DND-41 (cell line): ENCODE measurements at regions not wholly inside any gene's neighbourhood (a gene's known extent, or its start where the extent isn't known, plus 50 kb on each side); places are given as distances from the start of the nearest gene placed in this dataset.

Source experiments
- ATAC-seq: fragments of 200-7000 bp; cut with Tn5 transposase; 3 replicates; pipeline ENCODE4 v1.9.1; 2021; ENCODE audit warnings: low read depth; ENCODE audit not compliant: insufficient read depth
- DNase-seq: peaks from one replicate; pipeline ENCODE4 v3.0.0-alpha.2; 2020
- H2AFZ ChIP-seq: 2 replicates; pipeline ENCODE4 v1.6.0; 2012; ENCODE audit warnings: low read depth, low read length
- H3K27ac ChIP-seq: 2 replicates; pipeline ENCODE4 v1.5.1; 2012; ENCODE audit warnings: low read length, inconsistent platforms
- H3K27me3 ChIP-seq: fragments of 200-600 bp; sonication (generic); 2 replicates; pipeline ENCODE4 v1.6.0; 2012; ENCODE audit warnings: low read length, mild to moderate bottlenecking, inconsistent platforms; ENCODE audit not compliant: insufficient read depth, poor library complexity
- H3K36me3 ChIP-seq: 2 replicates; pipeline ENCODE4 v1.5.1; 2012; ENCODE audit warnings: low read length, inconsistent platforms; ENCODE audit not compliant: insufficient read depth
- H3K4me1 ChIP-seq: 2 replicates; pipeline ENCODE4 v1.5.1; 2012; ENCODE audit warnings: mild to moderate bottlenecking, low read length; ENCODE audit not compliant: insufficient read depth
- H3K4me2 ChIP-seq: 2 replicates; pipeline ENCODE4 v1.6.0; 2012; ENCODE audit warnings: mild to moderate bottlenecking, moderate library complexity, low read length, inconsistent platforms; ENCODE audit not compliant: insufficient read depth
- H3K4me3 ChIP-seq, 2 experiments: fragments of 200-600 bp in 1 of 2; shearing (Covaris generic) in 1 of 2; 2 replicates each; pipeline ENCODE4 v1.5.1; 2012 to 2016; ENCODE audit warnings: inconsistent platforms in 2 of 2, low read length in 2 of 2, mild to moderate bottlenecking in 2 of 2, low read depth in 1 of 2, moderate library complexity in 1 of 2
- H3K79me2 ChIP-seq: 2 replicates; pipeline ENCODE4 v1.6.0; 2012; ENCODE audit warnings: low read length, inconsistent platforms; ENCODE audit not compliant: insufficient read depth
- H3K9ac ChIP-seq: 2 replicates; pipeline ENCODE4 v1.6.0; 2012; ENCODE audit warnings: low read depth, mild to moderate bottlenecking, inconsistent platforms, low read length, moderate library complexity
- H3K9me3 ChIP-seq: 2 replicates; pipeline ENCODE4 v1.5.1; 2012; ENCODE audit warnings: low read length, moderate library complexity, mild to moderate bottlenecking, inconsistent platforms; ENCODE audit not compliant: insufficient read depth, severe bottlenecking
- H4K20me1 ChIP-seq: 2 replicates; pipeline ENCODE4 v1.6.0; 2012; ENCODE audit warnings: low read length; ENCODE audit not compliant: insufficient read depth
- EZH2 ChIP-seq: IDR thresholded peaks from 3 replicates; pipeline ENCODE4 v1.6.1; 2012; ENCODE audit warnings: borderline replicate concordance, low read depth, mild to moderate bottlenecking, moderate library complexity, low read length, inconsistent platforms; ENCODE audit not compliant: severe bottlenecking
- TF ChIP-seq, protein P1 (sequence below): IDR thresholded peaks from 2 replicates; pipeline ENCODE4 v1.5.1; 2012; ENCODE audit warnings: borderline replicate concordance, low read length, moderate library complexity, mild to moderate bottlenecking; ENCODE audit not compliant: poor library complexity, severe bottlenecking; ENCODE audit errors: extremely low read depth

DNA sequence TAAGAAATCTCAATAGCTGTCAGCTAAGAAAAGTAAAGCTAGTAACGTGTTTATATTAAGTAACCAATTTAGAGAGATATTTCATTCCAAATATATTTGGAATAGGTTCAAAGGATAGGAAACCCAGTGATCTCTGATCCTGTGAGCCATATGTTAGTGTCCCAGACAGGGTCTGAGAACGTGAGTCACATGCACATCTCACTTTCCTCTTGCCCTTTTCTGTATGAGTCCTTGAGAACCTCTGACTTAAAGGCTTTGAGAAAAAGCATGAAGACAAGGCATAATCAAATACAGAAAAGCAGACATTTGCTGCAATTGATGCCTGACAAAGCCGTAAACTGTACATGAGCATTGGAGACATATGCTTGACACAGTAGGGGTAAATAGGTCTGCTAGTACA, 655.1 kb upstream of the ADGRL3 start:
- Histone ChIP-seq H4K20me1 (no peaks in the 10 kb centered on the region), H3K36me3 (no peaks in the 10 kb centered on the region), H3K4me1 (no peaks in the 10 kb centered on the region), H3K4me3 (no peak overlapping the region), H3K9ac (no peak overlapping the region), H3K27ac (no peak overlapping the region), H3K79me2 (no peaks in the 10 kb centered on the region), H3K27me3 (no peaks in the 10 kb centered on the region), H3K9me3 (no peaks in the 10 kb centered on the region), H2AFZ (no peak overlapping the region), H3K4me2 (no peak overlapping the region)
- TF ChIP-seq, protein P1, sequence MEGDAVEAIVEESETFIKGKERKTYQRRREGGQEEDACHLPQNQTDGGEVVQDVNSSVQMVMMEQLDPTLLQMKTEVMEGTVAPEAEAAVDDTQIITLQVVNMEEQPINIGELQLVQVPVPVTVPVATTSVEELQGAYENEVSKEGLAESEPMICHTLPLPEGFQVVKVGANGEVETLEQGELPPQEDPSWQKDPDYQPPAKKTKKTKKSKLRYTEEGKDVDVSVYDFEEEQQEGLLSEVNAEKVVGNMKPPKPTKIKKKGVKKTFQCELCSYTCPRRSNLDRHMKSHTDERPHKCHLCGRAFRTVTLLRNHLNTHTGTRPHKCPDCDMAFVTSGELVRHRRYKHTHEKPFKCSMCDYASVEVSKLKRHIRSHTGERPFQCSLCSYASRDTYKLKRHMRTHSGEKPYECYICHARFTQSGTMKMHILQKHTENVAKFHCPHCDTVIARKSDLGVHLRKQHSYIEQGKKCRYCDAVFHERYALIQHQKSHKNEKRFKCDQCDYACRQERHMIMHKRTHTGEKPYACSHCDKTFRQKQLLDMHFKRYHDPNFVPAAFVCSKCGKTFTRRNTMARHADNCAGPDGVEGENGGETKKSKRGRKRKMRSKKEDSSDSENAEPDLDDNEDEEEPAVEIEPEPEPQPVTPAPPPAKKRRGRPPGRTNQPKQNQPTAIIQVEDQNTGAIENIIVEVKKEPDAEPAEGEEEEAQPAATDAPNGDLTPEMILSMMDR = no peak
- TF ChIP-seq EZH2 = no peak
- DNase-seq (no peak), ATAC-seq (no peak)

- Histone ChIP-seq H3K36me3 (no peaks in the 10 kb centered on the region), H3K4me1 (no peaks in the 10 kb centered on the region), H3K4me2 (no peak overlapping the region), H3K27ac (no peak overlapping the region), H3K9me3 (no peaks in the 10 kb centered on the region), H3K27me3 (no peaks in the 10 kb centered on the region), H3K4me3 (no peak overlapping the region), H3K9ac (no peak overlapping the region), H2AFZ (no peak overlapping the region), H3K79me2 (no peaks in the 10 kb centered on the region), H4K20me1 (no peaks in the 10 kb centered on the region)
- ATAC-seq (no peak), DNase-seq (no peak)
- TF ChIP-seq EZH2 = no peak
- TF ChIP-seq, protein P1 = no peak
These were observed 637.8 kb upstream of the ADGRL3 start for GRCh38 chr4:60562334-60562733.

DNA sequence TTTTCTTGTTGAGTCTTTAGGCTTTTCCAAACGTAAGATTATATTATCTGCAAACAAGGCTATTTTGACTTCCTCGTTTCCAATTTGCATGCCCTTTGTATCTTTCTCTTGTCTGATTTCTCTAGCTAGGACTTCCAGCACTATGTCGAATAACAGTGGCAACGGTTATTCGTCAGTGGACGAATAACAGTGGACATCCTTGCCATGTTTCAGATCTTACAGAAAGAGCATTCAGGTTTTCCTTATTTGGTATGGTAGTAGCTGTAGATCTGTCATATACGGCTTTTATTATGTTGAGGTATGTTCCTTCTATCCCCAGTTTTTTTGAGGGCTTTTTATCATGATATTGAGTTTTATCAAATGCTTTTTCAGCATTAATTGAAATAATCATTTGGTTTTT, 634.6 kb upstream of the ADGRL3 start:
- no peak for TF ChIP-seq EZH2
- TF ChIP-seq, protein P1 = no peak
- no peak overlapping the region for H3K4me3 ChIP-seq
- ATAC-seq = no peak
- no peaks in the 10 kb centered on the region for H3K36me3 ChIP-seq
- DNase-seq = no peak
- H3K79me2 ChIP-seq = no peaks in the 10 kb centered on the region
- H3K27ac ChIP-seq = no peak overlapping the region
- no peaks in the 10 kb centered on the region for H3K27me3 ChIP-seq
- no peak overlapping the region for H2AFZ ChIP-seq
- no peaks in the 10 kb centered on the region for H4K20me1 ChIP-seq
- no peak overlapping the region for H3K4me2 ChIP-seq
- H3K9me3 ChIP-seq = no peaks in the 10 kb centered on the region
- no peak overlapping the region for H3K9ac ChIP-seq
- H3K4me1 ChIP-seq = no peaks in the 10 kb centered on the region

DNA sequence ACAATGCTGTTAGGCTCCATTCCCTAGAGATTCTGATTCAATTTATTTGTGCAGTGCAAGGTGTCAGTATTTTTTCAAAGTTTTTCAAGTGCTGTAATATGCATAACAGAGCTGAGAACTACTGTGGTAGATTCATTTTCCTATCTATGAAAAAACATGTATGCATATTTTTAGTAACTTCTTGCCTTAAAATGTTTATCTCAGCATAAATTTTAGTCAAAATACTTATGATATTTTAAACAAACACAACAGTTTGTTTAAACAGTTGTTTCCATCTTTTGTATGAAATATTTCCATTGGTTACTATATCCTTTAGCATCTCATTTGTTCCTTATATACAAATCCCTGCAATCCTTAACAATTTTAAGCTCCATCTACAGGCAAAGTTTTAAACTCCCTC, 624.8 kb upstream of the ADGRL3 start:
- no peak overlapping the region for H3K27ac ChIP-seq
- H3K27me3 ChIP-seq = no peaks in the 10 kb centered on the region
- H2AFZ ChIP-seq = no peak overlapping the region
- H3K79me2 ChIP-seq = no peaks in the 10 kb centered on the region
- H3K4me2 ChIP-seq = no peak overlapping the region
- no peak overlapping the region for H3K9ac ChIP-seq
- DNase-seq = no peak
- no peaks in the 10 kb centered on the region for H3K36me3 ChIP-seq
- H3K9me3 ChIP-seq = no peaks in the 10 kb centered on the region
- H4K20me1 ChIP-seq = no peaks in the 10 kb centered on the region
- H3K4me1 ChIP-seq = no peaks in the 10 kb centered on the region
- TF ChIP-seq EZH2 = no peak
- TF ChIP-seq, protein P1 = no peak
- no peak overlapping the region for H3K4me3 ChIP-seq
- ATAC-seq = no peak
